ENCODE measurements at regions not wholly inside any gene's neighbourhood (a gene's known extent, or its start where the extent isn't known, plus 50 kb on each side); places are given as distances from the start of the nearest gene placed in this dataset.
A peak's percentile ranks its signal among the peaks of the same experiment; 100 is the strongest.

GRCh38 chr4:137307806-137308205 lies 224.5 kb downstream of the PCDH18 start:
- Histone ChIP-seq H3K27me3 (no peaks in the 10 kb centered on the region), H3K4me1 (no peaks in the 10 kb centered on the region), H3K4me3 (ENCODE audit: low read depth, low read length) (no peak overlapping the region), H3K36me3 (no peaks in the 10 kb centered on the region), H3K9me3 (no peaks in the 10 kb centered on the region)
- no peak for TF ChIP-seq CTCF (IDR thresholded peaks at IDR 0.05; ENCODE audit: low read depth, low read length)
- DNase-seq: no peak

- Histone ChIP-seq H3K36me3 (no peaks in the 10 kb centered on the region), H3K4me3 (ENCODE audit: low read depth, low read length) (no peak overlapping the region), H3K27me3 (no peaks in the 10 kb centered on the region), H3K9me3 (no peaks in the 10 kb centered on the region), H3K4me1 (no peaks in the 10 kb centered on the region)
- no peak for DNase-seq
- TF ChIP-seq CTCF (IDR thresholded peaks at IDR 0.05; ENCODE audit: low read depth, low read length): no peak
These were observed 231.5 kb downstream of the PCDH18 start for GRCh38 chr4:137300776-137301175.

- no peaks in the 10 kb centered on the region for H3K36me3 ChIP-seq
- no peaks in the 10 kb centered on the region for H3K9me3 ChIP-seq
- no peaks in the 10 kb centered on the region for H3K27me3 ChIP-seq
- no peak for DNase-seq
- H3K4me3 ChIP-seq (ENCODE audit: low read depth, low read length): no peak overlapping the region
- no peak for TF ChIP-seq CTCF (IDR thresholded peaks at IDR 0.05; ENCODE audit: low read depth, low read length)
- H3K4me1 ChIP-seq: no peaks in the 10 kb centered on the region
These were observed 233.0 kb downstream of the PCDH18 start for GRCh38 chr4:137299281-137299680.

GRCh38 chr4:137293281-137293680 lies 239.0 kb downstream of the PCDH18 start:
- Histone ChIP-seq H3K9me3 (no peaks in the 10 kb centered on the region), H3K36me3 (no peaks in the 10 kb centered on the region), H3K4me3 (ENCODE audit: low read depth, low read length) (no peak overlapping the region), H3K4me1 (no peaks in the 10 kb centered on the region), H3K27me3 (no peaks in the 10 kb centered on the region)
- no peak for DNase-seq
- no peak for TF ChIP-seq CTCF (IDR thresholded peaks at IDR 0.05; ENCODE audit: low read depth, low read length)

GRCh38 chr4:137283737-137284136 lies 248.6 kb downstream of the PCDH18 start:
- Histone ChIP-seq H3K36me3 (no peaks in the 10 kb centered on the region), H3K4me3 (ENCODE audit: low read depth, low read length) (no peak overlapping the region), H3K9me3 (no peaks in the 10 kb centered on the region), H3K4me1 (no peaks in the 10 kb centered on the region; the same call in 1 of the 2 replicates), H3K27me3 (no peaks in the 10 kb centered on the region)
- DNase-seq: no peak
- peak; percentile 50 for TF ChIP-seq CTCF (IDR thresholded peaks at IDR 0.05; ENCODE audit: low read depth, low read length)

GRCh38 chr4:137278431-137278830 lies 253.9 kb downstream of the PCDH18 start:
- Histone ChIP-seq H3K36me3 (no peaks in the 10 kb centered on the region), H3K4me3 (ENCODE audit: low read depth, low read length) (no peak overlapping the region), H3K4me1 (peaks cover 4% of the 10 kb centered on the region; the same call in 1 of the 2 replicates), H3K9me3 (no peaks in the 10 kb centered on the region), H3K27me3 (no peaks in the 10 kb centered on the region)
- TF ChIP-seq CTCF (IDR thresholded peaks at IDR 0.05; ENCODE audit: low read depth, low read length): no peak
- DNase-seq: no peak

Data from BE2C (cell line).